ENCODE measurements at regions not wholly inside any gene's neighbourhood (a gene's known extent, or its start where the extent isn't known, plus 50 kb on each side); places are given as distances from the start of the nearest gene placed in this dataset.

- DNase-seq (ENCODE audit: low spot score), result no peak
- no peaks in the 10 kb centered on the region for H3K79me2 ChIP-seq (ENCODE audit: insufficient read depth, low read depth, low read length)
- ChIA-PET POLR2A (no interaction called here), CTCF (ENCODE audit: unreplicated experiment) (no interaction called here)
- H2AFZ ChIP-seq (ENCODE audit: low read length), result no peak overlapping the region
- no peak overlapping the region for H3K4me3 ChIP-seq (ENCODE audit: low read depth, low read length, poor library complexity, severe bottlenecking)
- intact Hi-C loops (cut with micrococcal nuclease; ENCODE audit: unreplicated experiment), result no loop called here
- no TSS peak for BruUV-seq (replicated peaks)
- no peaks in the 10 kb centered on the region for H3K9me3 ChIP-seq (ENCODE audit: low read length)
- H3K27ac ChIP-seq (ENCODE audit: low read depth, low read length, poor library complexity, severe bottlenecking), result no peak overlapping the region
- no peaks in the 10 kb centered on the region for H3K9me2 ChIP-seq (ENCODE audit: insufficient read depth, low read length)
- no peaks in the 10 kb centered on the region for H3K36me3 ChIP-seq (ENCODE audit: insufficient read depth, low read length)
- H3K4me2 ChIP-seq (ENCODE audit: low read length), result no peak overlapping the region
- H4K20me1 ChIP-seq (ENCODE audit: insufficient read depth, low read length), result no peaks in the 10 kb centered on the region
- no peak for TF ChIP-seq EZH2phosphoT487 (IDR thresholded peaks at IDR 0.05; ENCODE audit: borderline replicate concordance, low read depth, low read length)
- TF ChIP-seq CTCF (conservative IDR thresholded peaks at IDR 0.05; ENCODE audit: low read length), result no peak
- no peaks in the 10 kb centered on the region for H3K4me1 ChIP-seq (ENCODE audit: insufficient read depth, low read length, poor library complexity, severe bottlenecking)
These were observed 500.9 kb upstream of the PRMT6 start for GRCh38 chr1:106555571-106555970.

GRCh38 chr1:106564192-106564591 is 492.3 kb upstream of the PRMT6 start:
- no peaks in the 10 kb centered on the region for H4K20me1 ChIP-seq (ENCODE audit: insufficient read depth, low read length)
- no peaks in the 10 kb centered on the region for H3K9me2 ChIP-seq (ENCODE audit: insufficient read depth, low read length)
- H3K4me1 ChIP-seq (ENCODE audit: insufficient read depth, low read length, poor library complexity, severe bottlenecking), result no peaks in the 10 kb centered on the region
- no peak overlapping the region for H3K4me2 ChIP-seq (ENCODE audit: low read length)
- no peaks in the 10 kb centered on the region for H3K79me2 ChIP-seq (ENCODE audit: insufficient read depth, low read depth, low read length)
- BruUV-seq (replicated peaks), result no TSS peak
- intact Hi-C loops (cut with micrococcal nuclease; ENCODE audit: unreplicated experiment), result no loop called here
- no peaks in the 10 kb centered on the region for H3K36me3 ChIP-seq (ENCODE audit: insufficient read depth, low read length)
- H2AFZ ChIP-seq (ENCODE audit: low read length), result no peak overlapping the region
- no peak overlapping the region for H3K27ac ChIP-seq (ENCODE audit: low read depth, low read length, poor library complexity, severe bottlenecking)
- CTCF ChIA-PET (ENCODE audit: unreplicated experiment), result no interaction called here
- TF ChIP-seq EZH2phosphoT487 (IDR thresholded peaks at IDR 0.05; ENCODE audit: borderline replicate concordance, low read depth, low read length), result no peak
- no peak for TF ChIP-seq CTCF (conservative IDR thresholded peaks at IDR 0.05; ENCODE audit: low read length)
- H3K9me3 ChIP-seq (ENCODE audit: low read length), result no peaks in the 10 kb centered on the region
- POLR2A ChIA-PET, result no interaction called here
- no peak overlapping the region for H3K4me3 ChIP-seq (ENCODE audit: low read depth, low read length, poor library complexity, severe bottlenecking)
- DNase-seq (ENCODE audit: low spot score), result no peak

GRCh38 chr1:106568201-106568974 is 488.1 kb upstream of the PRMT6 start:
- no peak overlapping the region for H3K4me2 ChIP-seq (ENCODE audit: low read length)
- no peak overlapping the region for H3K4me3 ChIP-seq (ENCODE audit: low read depth, low read length, poor library complexity, severe bottlenecking)
- no peaks in the 10 kb centered on the region for H3K4me1 ChIP-seq (ENCODE audit: insufficient read depth, low read length, poor library complexity, severe bottlenecking)
- H3K9me3 ChIP-seq (ENCODE audit: low read length), result no peaks in the 10 kb centered on the region
- intact Hi-C loops (cut with micrococcal nuclease; ENCODE audit: unreplicated experiment), result no loop called here
- no peaks in the 10 kb centered on the region for H3K79me2 ChIP-seq (ENCODE audit: insufficient read depth, low read depth, low read length)
- no peak overlapping the region for H3K27ac ChIP-seq (ENCODE audit: low read depth, low read length, poor library complexity, severe bottlenecking)
- no peaks in the 10 kb centered on the region for H3K36me3 ChIP-seq (ENCODE audit: insufficient read depth, low read length)
- DNase-seq (ENCODE audit: low spot score), result no peak
- TF ChIP-seq EZH2phosphoT487 (IDR thresholded peaks at IDR 0.05; ENCODE audit: borderline replicate concordance, low read depth, low read length) (no peak), CTCF (conservative IDR thresholded peaks at IDR 0.05; ENCODE audit: low read length) (no peak)
- CTCF ChIA-PET (ENCODE audit: unreplicated experiment), result no interaction called here
- H4K20me1 ChIP-seq (ENCODE audit: insufficient read depth, low read length), result no peaks in the 10 kb centered on the region
- POLR2A ChIA-PET, result interaction anchor here (0.6 to 1.1 kb wide), 2 partner anchors 11 to 426 kb away, joined by 3 read pairs; no protein-coding TSS in a partner anchor
- BruUV-seq (replicated peaks), result no TSS peak
- no peak overlapping the region for H2AFZ ChIP-seq (ENCODE audit: low read length)
- no peaks in the 10 kb centered on the region for H3K9me2 ChIP-seq (ENCODE audit: insufficient read depth, low read length)

Data from OCI-LY7 (cell line).